Myocyte (in vitro differentiated cells): ENCODE measurements at regions not wholly inside any gene's neighbourhood (a gene's known extent, or its start where the extent isn't known, plus 50 kb on each side); places are given as distances from the start of the nearest gene placed in this dataset.
"Not testable (repeated sequence)": the region's sequence is repeated elsewhere in the genome, so short reads cannot be mapped to it uniquely, and the experiment has no call there.

ENCODE experiments used
- DNase-seq: peaks from one replicate; pipeline ENCODE4 v3.0.0-alpha.2; 2012; ENCODE audit warnings: low read depth

GRCh38 chr4:145298885-145299284 is 118.5 kb upstream of the OTUD4 start:
- no peak for DNase-seq

DNA sequence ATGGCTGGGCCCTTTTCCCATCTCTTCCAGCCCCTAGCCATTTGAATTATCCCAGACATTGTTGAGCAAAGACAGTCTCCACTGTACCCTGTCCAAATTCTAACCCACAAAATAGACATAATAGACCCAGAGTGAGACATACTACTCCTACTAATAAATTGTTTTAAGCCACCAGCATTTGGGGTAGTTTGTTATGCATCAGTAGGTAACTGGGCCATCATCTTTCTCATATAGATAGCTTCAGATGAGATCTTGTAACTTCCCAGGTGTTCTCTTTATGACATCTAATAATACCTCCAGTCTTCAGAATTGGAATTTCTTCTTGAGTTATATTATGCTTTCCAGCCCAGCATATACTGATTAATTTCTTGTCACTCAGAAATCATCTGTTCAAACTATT is 117.2 kb upstream of the OTUD4 start:
- DNase-seq, result no peak

- DNase-seq, result no peak
These were observed 115.2 kb upstream of the OTUD4 start for GRCh38 chr4:145295547-145295946.

GRCh38 chr4:145295122-145295521 is 114.7 kb upstream of the OTUD4 start:
- DNase-seq, result no peak

DNA sequence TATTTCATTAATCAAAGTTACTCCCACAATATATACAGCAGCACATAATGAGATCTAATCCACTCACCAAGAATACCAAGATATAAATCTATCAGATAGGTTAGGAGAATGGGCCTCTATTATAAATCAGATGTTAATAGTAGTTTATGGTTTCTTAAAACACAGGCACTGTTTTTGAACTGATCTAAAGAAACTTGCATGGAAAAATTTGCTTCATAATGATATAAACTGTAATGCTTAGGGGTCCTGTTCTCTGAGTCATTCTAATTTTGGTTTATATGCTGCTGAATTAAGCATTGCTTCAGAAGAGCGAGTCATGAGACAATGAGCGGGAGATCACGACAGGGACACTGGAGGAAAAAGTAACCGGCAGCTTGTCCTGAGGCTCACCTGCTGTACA is 113.3 kb upstream of the OTUD4 start:
- no peak for DNase-seq

DNA sequence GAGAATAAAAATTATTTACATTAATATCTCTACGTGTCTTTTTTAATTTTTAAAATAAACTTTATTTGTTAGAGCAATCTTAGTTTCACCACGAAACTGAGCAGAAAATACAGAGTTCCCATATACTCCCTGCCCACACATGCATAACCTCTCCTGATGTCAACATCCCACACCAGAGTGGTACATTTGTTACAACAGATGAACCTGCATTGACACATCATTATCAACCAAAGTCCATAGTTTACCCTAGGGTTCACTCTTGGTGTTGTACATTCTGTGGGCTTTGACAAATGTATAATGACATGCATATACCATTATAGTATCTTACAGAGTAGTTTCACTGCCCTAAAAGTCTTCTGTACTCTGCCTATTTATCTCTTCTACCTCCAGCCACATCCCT is 110.6 kb upstream of the OTUD4 start:
- no peak for DNase-seq

- DNase-seq, result peak; percentile 62
These were observed 109.2 kb upstream of the OTUD4 start for GRCh38 chr4:145289403-145290076.

GRCh38 chr4:145287351-145287750 is 107.0 kb upstream of the OTUD4 start:
- DNase-seq, result peak; percentile 41

- DNase-seq, result peak; percentile 73
These were observed 105.5 kb upstream of the OTUD4 start for GRCh38 chr4:145285928-145286327.

DNA sequence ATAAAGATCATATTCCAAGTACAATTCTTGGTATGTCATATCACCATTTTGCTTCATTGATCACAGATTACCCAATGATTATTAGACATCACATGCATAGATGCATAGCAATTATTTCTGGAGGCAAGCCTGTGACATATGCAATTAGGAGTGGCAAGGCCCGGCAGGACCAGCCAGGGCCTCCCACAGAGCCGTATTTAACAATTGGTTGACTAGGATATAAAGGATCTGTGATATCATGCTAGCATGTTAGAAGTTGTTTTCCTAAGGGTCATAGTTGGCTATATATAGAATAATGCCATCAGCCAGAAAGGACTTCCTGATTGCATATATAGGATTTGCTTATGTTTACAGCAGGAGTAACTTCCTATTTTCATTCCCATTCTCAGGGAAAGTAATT is 103.5 kb upstream of the OTUD4 start:
- DNase-seq, result no peak

DNA sequence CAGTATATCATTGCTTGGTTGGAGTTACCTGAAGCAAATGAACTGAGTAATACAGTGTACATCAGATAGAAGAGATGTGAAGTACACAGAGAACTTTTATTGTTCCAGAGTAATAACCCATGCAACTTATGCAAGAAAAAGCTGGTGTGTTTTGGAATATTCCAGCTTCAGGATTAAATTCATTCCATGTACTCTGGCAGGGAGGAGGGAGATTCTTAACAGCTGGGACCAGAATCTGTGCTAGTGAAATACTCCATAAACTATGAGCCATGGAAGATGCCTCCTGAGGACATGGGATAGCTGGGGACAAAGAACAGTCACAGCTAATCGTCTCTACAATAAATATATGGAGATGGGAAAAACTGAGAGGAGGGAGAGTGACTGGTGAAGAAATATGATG is 101.6 kb upstream of the OTUD4 start:
- no peak for DNase-seq

GRCh38 chr4:145281224-145281623 is 100.8 kb upstream of the OTUD4 start:
- no peak for DNase-seq

DNA sequence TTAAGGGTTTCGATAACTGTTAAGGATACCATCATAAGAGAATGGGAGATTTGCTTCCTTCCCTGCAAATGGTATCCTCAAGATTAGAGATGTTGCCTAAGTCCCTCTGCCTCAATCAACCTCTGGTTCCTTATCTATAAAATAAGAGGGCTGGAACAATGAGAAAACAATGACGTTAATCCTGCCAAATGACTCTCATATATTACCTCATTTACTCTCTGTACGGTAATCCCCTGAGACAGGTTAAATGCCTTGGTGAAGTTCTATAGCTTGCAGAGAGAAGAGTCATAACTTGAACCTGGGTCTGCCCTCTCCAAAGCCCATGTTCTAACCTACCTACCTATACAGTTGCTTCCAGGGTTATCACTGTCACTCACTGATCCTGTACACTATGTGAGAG is 100.2 kb upstream of the OTUD4 start:
- DNase-seq, result no peak

DNA sequence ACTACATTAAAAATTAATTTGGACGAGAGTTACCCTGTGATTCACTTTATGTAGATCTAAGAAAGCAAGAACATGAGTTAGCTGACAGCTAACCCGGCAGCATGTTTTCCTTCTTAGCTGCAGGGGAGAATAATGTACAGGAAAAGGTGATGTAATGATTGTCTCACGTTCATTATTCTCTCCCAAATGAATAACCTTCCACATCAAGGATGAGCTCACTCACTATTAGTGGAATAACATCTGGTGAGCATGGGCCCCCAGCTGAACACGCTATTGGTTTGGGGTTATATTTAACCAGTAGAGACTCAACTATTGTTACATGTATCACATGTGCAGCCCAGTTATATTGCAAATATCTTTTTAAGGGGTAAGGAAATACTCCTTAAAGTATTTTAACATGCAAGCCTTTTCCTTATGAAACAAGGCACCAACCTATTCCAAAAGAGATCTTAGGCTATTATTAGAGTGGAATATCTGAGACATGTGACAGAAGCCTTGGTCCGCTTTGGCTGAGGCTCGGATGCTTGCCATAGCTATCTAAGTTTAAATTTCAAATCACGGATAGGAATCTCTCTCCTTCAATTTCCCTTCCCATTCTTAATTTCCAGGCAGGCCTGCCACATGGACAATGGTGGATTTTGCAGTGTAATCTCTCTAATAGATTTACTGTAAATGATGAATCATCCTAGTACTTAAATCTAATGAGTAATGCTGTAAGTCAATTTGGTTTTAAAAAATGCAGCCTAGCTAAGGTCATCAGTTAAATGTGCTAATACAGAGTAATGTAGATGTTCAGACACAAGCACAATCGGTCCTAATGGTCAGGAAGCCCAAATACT is 99.0 kb upstream of the OTUD4 start:
- DNase-seq, result peak; percentile 91

- peak; percentile 68 for DNase-seq
These were observed 98.1 kb upstream of the OTUD4 start for GRCh38 chr4:145278341-145279121.

GRCh38 chr4:145277011-145277410 is 96.6 kb upstream of the OTUD4 start:
- no peak for DNase-seq

GRCh38 chr4:145276050-145276449 is 95.7 kb upstream of the OTUD4 start:
- peak; percentile 80 for DNase-seq

DNA sequence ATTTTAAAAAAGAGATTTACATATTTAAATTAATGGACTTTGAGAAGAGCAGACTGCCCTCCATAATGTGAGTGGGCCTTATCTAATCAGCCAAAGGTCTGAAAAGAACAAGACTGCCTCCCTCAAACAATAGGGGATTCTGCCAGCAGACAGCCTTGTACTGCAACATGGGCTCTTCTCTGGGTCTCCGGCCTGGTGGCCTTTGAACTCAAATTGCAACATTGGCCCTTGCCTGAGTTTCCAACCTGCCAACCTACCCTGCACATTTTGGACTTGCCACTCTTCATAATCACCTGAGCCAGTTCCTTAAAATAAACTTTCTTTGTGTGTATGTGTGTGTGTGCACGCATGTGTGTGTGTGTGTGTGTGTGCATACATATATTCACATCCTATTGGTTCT is 90.8 kb upstream of the OTUD4 start:
- no peak for DNase-seq

- DNase-seq, result no peak
These were observed 86.5 kb upstream of the OTUD4 start for GRCh38 chr4:145266881-145267280.

- DNase-seq, result no peak
These were observed 79.7 kb upstream of the OTUD4 start for GRCh38 chr4:145260091-145260490.

GRCh38 chr4:145255311-145255710 is 74.9 kb upstream of the OTUD4 start:
- DNase-seq, result not testable (repeated sequence)

GRCh38 chr4:145252190-145252589 is 71.8 kb upstream of the OTUD4 start:
- DNase-seq, result no peak
